Panc1 (cell line): ENCODE measurements at regions not wholly inside any gene's neighbourhood (a gene's known extent, or its start where the extent isn't known, plus 50 kb on each side); places are given as distances from the start of the nearest gene placed in this dataset.

Experiments
- ATAC-seq: fragments of 200-7000 bp; cut with Tn5 transposase; 2 replicates; pipeline ENCODE4 v1.9.1; 2020; ENCODE audit warnings: mild to moderate bottlenecking, moderate library complexity
- BruUV-seq: library from RNA; stranded (reverse); fragments of 400-500 nt; replicated peaks from 2 replicates; lab custom pipeline; 2021; lab: Mats Ljungman, UMichigan
- CTCF ChIA-PET: fragments of 300-600 bp; sonication (Branson Sonifier 250); formaldehyde crosslinking; loops from one replicate; lab custom pipeline; 2022; ENCODE audit warnings: antibody characterized with exemption; lab: Charles Lee
- POLR2A ChIA-PET: fragments of 300-600 bp; sonication (Branson Sonifier 250); formaldehyde crosslinking; loops from one replicate; lab custom pipeline; 2022; ENCODE audit warnings: antibody characterized with exemption; lab: Charles Lee
- DNase-seq: peaks from one replicate; pipeline ENCODE4 v3.0.0-alpha.2; 2010; ENCODE audit warnings: low read depth, low spot score
- H3K27ac ChIP-seq: 2 replicates; pipeline ENCODE4 v1.5.1; 2011; ENCODE audit warnings: mild to moderate bottlenecking, low read length, inconsistent platforms
- H3K27me3 ChIP-seq: fragments of 200-500 bp; sonication (Bioruptor generic); 2 replicates; pipeline ENCODE4 v1.6.0; 2014; ENCODE audit warnings: low read length, inconsistent platforms; ENCODE audit not compliant: control insufficient read depth, insufficient read depth
- H3K36me3 ChIP-seq: fragments of 200-500 bp; sonication (Bioruptor generic); 2 replicates; pipeline ENCODE4 v1.5.1; 2014; ENCODE audit warnings: inconsistent platforms, mild to moderate bottlenecking, low read length, moderate library complexity; ENCODE audit not compliant: control insufficient read depth, insufficient read depth
- H3K4me1 ChIP-seq: 2 replicates; pipeline ENCODE4 v1.5.1; 2011; ENCODE audit warnings: inconsistent platforms, mild to moderate bottlenecking, low read length, moderate library complexity; ENCODE audit not compliant: control insufficient read depth, insufficient read depth
- H3K4me3 ChIP-seq, 2 experiments: 2 replicates each; pipeline ENCODE4 v1.5.1; 2011 to 2012; ENCODE audit warnings: low read depth in 2 of 2, low read length in 2 of 2, mild to moderate bottlenecking in 2 of 2, inconsistent platforms in 1 of 2, moderate library complexity in 1 of 2
- H3K9me3 ChIP-seq: fragments of 200-500 bp; sonication (Bioruptor generic); 2 replicates; pipeline ENCODE4 v1.5.1; 2014; ENCODE audit warnings: low read depth, mild to moderate bottlenecking, inconsistent platforms, low read length, moderate library complexity; ENCODE audit not compliant: control insufficient read depth, insufficient read depth
- POLR2AphosphoS5 ChIP-seq: IDR thresholded peaks from 2 replicates; pipeline ENCODE4 v1.6.1; 2012; ENCODE audit warnings: mild to moderate bottlenecking, low read depth, low read length, moderate library complexity
- SIN3A ChIP-seq: IDR thresholded peaks from 2 replicates; pipeline ENCODE4 v1.6.1; 2012; ENCODE audit warnings: low read depth, mild to moderate bottlenecking, low read length, moderate library complexity, borderline replicate concordance; ENCODE audit not compliant: insufficient read depth
- TCF7L2 ChIP-seq: IDR thresholded peaks from 2 replicates; pipeline ENCODE4 v1.6.1; 2011; ENCODE audit warnings: mild to moderate bottlenecking, low read depth, low read length, inconsistent platforms
- in situ Hi-C: cut with HindIII; loops from 2 replicates; pipeline ENCODE4 v1.10.0; 2016; ENCODE audit warnings: low sequenced_read_pairs, low pct_unique_long_range_greater_than_20kb
- intact Hi-C: fragments of 100-400 bp; cut with micrococcal nuclease; formaldehyde crosslinking; loops from one replicate; pipeline ENCODE4 v1.10.0; 2022; ENCODE audit not compliant: unreplicated experiment
- TF ChIP-seq, protein P1 (sequence below), 2 experiments: IDR thresholded peaks; 2 replicates each; pipeline ENCODE4 v1.6.1; 2011 to 2012; ENCODE audit warnings: low read depth in 2 of 2, control low read depth in 1 of 2, low read length in 1 of 2, mild to moderate bottlenecking in 1 of 2, moderate library complexity in 1 of 2; ENCODE audit not compliant: insufficient read depth in 1 of 2
- TF ChIP-seq, protein P2 (sequence below): fragments of 450-650 bp; IDR thresholded peaks from 2 replicates; pipeline ENCODE4 v1.5.1; 2017; ENCODE audit warnings: mild to moderate bottlenecking

DNA sequence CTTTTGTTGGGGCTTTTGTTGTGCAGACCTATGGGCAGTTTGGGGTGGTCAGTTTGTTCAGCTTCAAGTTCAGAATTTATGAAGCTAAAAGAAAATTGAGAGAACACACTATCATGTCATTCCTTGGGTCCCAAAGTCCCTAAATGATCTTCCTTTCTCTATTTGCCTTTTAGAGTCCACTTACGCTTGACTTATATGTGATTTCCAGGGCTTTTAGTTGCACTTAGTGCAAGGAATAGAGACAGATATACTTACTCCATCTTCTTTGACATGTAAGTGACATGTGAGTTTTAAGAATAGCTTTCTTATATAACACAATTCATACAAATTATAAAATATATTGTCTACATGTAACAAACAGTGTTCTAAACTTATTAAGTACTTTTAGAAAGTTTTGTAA is 660.1 kb upstream of the SLITRK1 start:
- ChIA-PET POLR2A (no interaction called here), CTCF (no interaction called here)
- Histone ChIP-seq H3K27me3 (no peaks in the 10 kb centered on the region), H3K4me3 (no peak overlapping the region), H3K27ac (no peak overlapping the region), H3K36me3 (no peaks in the 10 kb centered on the region), H3K9me3 (no peaks in the 10 kb centered on the region), H3K4me1 (no peaks in the 10 kb centered on the region)
- ATAC-seq, result no peak
- TF ChIP-seq TCF7L2, result no peak
- TF ChIP-seq SIN3A, result no peak
- no peak for TF ChIP-seq POLR2AphosphoS5
- TF ChIP-seq, protein P1, sequence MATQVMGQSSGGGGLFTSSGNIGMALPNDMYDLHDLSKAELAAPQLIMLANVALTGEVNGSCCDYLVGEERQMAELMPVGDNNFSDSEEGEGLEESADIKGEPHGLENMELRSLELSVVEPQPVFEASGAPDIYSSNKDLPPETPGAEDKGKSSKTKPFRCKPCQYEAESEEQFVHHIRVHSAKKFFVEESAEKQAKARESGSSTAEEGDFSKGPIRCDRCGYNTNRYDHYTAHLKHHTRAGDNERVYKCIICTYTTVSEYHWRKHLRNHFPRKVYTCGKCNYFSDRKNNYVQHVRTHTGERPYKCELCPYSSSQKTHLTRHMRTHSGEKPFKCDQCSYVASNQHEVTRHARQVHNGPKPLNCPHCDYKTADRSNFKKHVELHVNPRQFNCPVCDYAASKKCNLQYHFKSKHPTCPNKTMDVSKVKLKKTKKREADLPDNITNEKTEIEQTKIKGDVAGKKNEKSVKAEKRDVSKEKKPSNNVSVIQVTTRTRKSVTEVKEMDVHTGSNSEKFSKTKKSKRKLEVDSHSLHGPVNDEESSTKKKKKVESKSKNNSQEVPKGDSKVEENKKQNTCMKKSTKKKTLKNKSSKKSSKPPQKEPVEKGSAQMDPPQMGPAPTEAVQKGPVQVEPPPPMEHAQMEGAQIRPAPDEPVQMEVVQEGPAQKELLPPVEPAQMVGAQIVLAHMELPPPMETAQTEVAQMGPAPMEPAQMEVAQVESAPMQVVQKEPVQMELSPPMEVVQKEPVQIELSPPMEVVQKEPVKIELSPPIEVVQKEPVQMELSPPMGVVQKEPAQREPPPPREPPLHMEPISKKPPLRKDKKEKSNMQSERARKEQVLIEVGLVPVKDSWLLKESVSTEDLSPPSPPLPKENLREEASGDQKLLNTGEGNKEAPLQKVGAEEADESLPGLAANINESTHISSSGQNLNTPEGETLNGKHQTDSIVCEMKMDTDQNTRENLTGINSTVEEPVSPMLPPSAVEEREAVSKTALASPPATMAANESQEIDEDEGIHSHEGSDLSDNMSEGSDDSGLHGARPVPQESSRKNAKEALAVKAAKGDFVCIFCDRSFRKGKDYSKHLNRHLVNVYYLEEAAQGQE (IDR thresholded peaks at IDR 0.05; ENCODE audit: insufficient read depth in 1 of 2, low read depth in 2 of 2, low read length in 1 of 2), result no peak
- TF ChIP-seq, protein P2, sequence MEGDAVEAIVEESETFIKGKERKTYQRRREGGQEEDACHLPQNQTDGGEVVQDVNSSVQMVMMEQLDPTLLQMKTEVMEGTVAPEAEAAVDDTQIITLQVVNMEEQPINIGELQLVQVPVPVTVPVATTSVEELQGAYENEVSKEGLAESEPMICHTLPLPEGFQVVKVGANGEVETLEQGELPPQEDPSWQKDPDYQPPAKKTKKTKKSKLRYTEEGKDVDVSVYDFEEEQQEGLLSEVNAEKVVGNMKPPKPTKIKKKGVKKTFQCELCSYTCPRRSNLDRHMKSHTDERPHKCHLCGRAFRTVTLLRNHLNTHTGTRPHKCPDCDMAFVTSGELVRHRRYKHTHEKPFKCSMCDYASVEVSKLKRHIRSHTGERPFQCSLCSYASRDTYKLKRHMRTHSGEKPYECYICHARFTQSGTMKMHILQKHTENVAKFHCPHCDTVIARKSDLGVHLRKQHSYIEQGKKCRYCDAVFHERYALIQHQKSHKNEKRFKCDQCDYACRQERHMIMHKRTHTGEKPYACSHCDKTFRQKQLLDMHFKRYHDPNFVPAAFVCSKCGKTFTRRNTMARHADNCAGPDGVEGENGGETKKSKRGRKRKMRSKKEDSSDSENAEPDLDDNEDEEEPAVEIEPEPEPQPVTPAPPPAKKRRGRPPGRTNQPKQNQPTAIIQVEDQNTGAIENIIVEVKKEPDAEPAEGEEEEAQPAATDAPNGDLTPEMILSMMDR, result no peak
- intact Hi-C loops (no loop called here), in situ Hi-C loops (no loop called here)
- DNase-seq, result no peak
- no TSS peak for BruUV-seq

DNA sequence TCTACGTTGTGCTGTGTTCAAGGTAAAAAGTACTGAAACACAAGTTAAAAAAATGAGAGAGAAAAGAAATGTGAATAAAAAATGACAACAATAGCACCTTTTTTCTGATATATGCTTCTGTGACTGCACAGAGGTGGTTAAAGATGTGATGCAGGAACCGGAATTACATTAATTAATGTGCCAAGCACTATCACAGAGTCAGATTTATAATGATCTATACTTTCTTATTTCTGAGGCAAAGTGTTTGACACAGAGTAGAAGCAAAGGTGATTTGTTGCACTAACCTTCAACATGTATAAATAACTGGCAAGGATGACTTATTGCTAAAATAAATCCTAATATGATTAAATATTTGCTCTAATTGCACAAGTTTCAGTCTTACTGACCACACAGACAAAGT is 654.6 kb upstream of the SLITRK1 start:
- BruUV-seq, result no TSS peak
- CTCF ChIA-PET, result no interaction called here
- intact Hi-C loops, result no loop called here
- ATAC-seq, result no peak
- Histone ChIP-seq H3K4me3 (no peak overlapping the region), H3K36me3 (no peaks in the 10 kb centered on the region), H3K27ac (no peak overlapping the region), H3K27me3 (no peaks in the 10 kb centered on the region), H3K9me3 (no peaks in the 10 kb centered on the region), H3K4me1 (no peaks in the 10 kb centered on the region)
- DNase-seq, result no peak
- POLR2A ChIA-PET, result no interaction called here
- TF ChIP-seq, protein P1 (IDR thresholded peaks at IDR 0.05; ENCODE audit: insufficient read depth in 1 of 2, low read depth in 2 of 2, low read length in 1 of 2), result no peak
- TF ChIP-seq POLR2AphosphoS5 (no peak), SIN3A (no peak), TCF7L2 (no peak)
- TF ChIP-seq, protein P2, result no peak
- in situ Hi-C loops, result no loop called here
